HG03066 (cell line): ENCODE measurements at regions not wholly inside any gene's neighbourhood (a gene's known extent, or its start where the extent isn't known, plus 50 kb on each side); places are given as distances from the start of the nearest gene placed in this dataset.

ENCODE experiments used
- ATAC-seq: cut with Tn5 transposase; IDR thresholded peaks from one replicate; pipeline ENCODE4 v1.9.1; 2021; ENCODE audit warnings: low read depth; ENCODE audit not compliant: unreplicated experiment

- ATAC-seq = no peak
Observed at GRCh38 chr10:33461295-33461640, 126.8 kb upstream of the NRP1 start.

- no peak for ATAC-seq
Observed at GRCh38 chr10:33460505-33461294, 126.2 kb upstream of the NRP1 start.

- no peak for ATAC-seq
Observed at GRCh38 chr10:33459602-33460001, 125.1 kb upstream of the NRP1 start.

- no peak for ATAC-seq
Observed at GRCh38 chr10:33455029-33455428, 120.6 kb upstream of the NRP1 start.

GRCh38 chr10:33454554-33454953 lies 120.1 kb upstream of the NRP1 start:
- no peak for ATAC-seq

GRCh38 chr10:33453081-33454025 lies 118.9 kb upstream of the NRP1 start:
- no peak for ATAC-seq

- ATAC-seq = no peak
Observed at GRCh38 chr10:33448421-33449140, 114.1 kb upstream of the NRP1 start.

- ATAC-seq = no peak
Observed at GRCh38 chr10:33441561-33441960, 107.1 kb upstream of the NRP1 start.

- ATAC-seq = no peak
Observed at GRCh38 chr10:33434933-33435332, 100.5 kb upstream of the NRP1 start.

- no peak for ATAC-seq
Observed at GRCh38 chr10:33428682-33429081, 94.2 kb upstream of the NRP1 start.

- no peak for ATAC-seq
Observed at GRCh38 chr10:33423154-33423529, 88.7 kb upstream of the NRP1 start.

GRCh38 chr10:33422471-33423153 lies 88.1 kb upstream of the NRP1 start:
- ATAC-seq = no peak

- ATAC-seq = no peak
Observed at GRCh38 chr10:33421789-33422462, 87.5 kb upstream of the NRP1 start.

GRCh38 chr10:33419311-33419710 lies 84.8 kb upstream of the NRP1 start:
- no peak for ATAC-seq

- ATAC-seq = no peak
Observed at GRCh38 chr10:33418301-33418700, 83.8 kb upstream of the NRP1 start.

- no peak for ATAC-seq
Observed at GRCh38 chr10:33416691-33417090, 82.2 kb upstream of the NRP1 start.

GRCh38 chr10:33416209-33416608 lies 81.7 kb upstream of the NRP1 start:
- ATAC-seq = no peak

GRCh38 chr10:33414841-33415240 lies 80.4 kb upstream of the NRP1 start:
- no peak for ATAC-seq

- ATAC-seq = no peak
Observed at GRCh38 chr10:33412653-33413361, 78.3 kb upstream of the NRP1 start.
